WERI-Rb-1 (cell line): ENCODE measurements at regions not wholly inside any gene's neighbourhood (a gene's known extent, or its start where the extent isn't known, plus 50 kb on each side); places are given as distances from the start of the nearest gene placed in this dataset.

ENCODE experiments used
- DNase-seq: peaks from one replicate; pipeline ENCODE4 v3.0.0-alpha.2; 2020
- H3K27ac ChIP-seq: fragments of 250-450 bp; sonication (Bioruptor Pico); 2 replicates; pipeline ENCODE4 v1.5.1; 2020; ENCODE audit warnings: mild to moderate bottlenecking, moderate library complexity
- H3K27me3 ChIP-seq: fragments of 250-450 bp; sonication (Bioruptor Pico); 2 replicates; pipeline ENCODE4 v1.5.1; 2021; ENCODE audit warnings: mild to moderate bottlenecking, low read depth, moderate library complexity; ENCODE audit not compliant: insufficient read depth, severe bottlenecking
- H3K36me3 ChIP-seq: fragments of 250-450 bp; sonication (Bioruptor Pico); 2 replicates; pipeline ENCODE4 v1.5.1; 2020; ENCODE audit warnings: mild to moderate bottlenecking, moderate library complexity
- H3K4me3 ChIP-seq: 2 replicates; pipeline ENCODE4 v1.5.1; 2011; ENCODE audit warnings: low read depth, mild to moderate bottlenecking, control low read depth, low read length
- H3K9me3 ChIP-seq: fragments of 250-450 bp; sonication (Bioruptor Pico); 2 replicates; pipeline ENCODE4 v1.5.1; 2021; ENCODE audit warnings: mild to moderate bottlenecking, moderate library complexity; ENCODE audit not compliant: severe bottlenecking
- TF ChIP-seq, protein P1 (sequence below): IDR thresholded peaks from 2 replicates; pipeline ENCODE4 v1.5.1; 2011; ENCODE audit warnings: low read depth, mild to moderate bottlenecking, control low read depth, inconsistent platforms, low read length

DNA sequence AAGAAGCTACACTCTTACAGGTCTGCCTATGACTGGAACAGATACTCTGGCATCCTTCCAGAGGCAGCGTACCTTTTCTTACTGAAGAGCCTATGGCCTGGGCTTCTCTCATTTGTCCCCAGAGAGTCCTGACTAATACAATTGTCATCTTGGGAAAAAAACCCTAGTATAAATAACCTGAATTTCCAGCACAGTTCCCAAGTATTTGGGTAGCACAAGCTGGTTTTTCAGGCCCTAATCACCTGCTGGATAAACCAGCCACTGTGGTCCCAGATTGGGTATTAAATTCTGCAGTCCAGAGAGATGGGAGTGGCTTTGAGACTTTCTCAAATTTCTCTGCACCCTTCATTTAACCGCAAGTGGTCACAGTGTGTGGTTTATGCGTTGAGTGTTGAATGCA is 186.8 kb upstream of the NEBL start:
- no peak for DNase-seq
- Histone ChIP-seq H3K27me3 (no peaks in the 10 kb centered on the region), H3K36me3 (no peaks in the 10 kb centered on the region), H3K4me3 (no peak overlapping the region), H3K9me3 (no peaks in the 10 kb centered on the region), H3K27ac (no peak overlapping the region)
- TF ChIP-seq, protein P1, sequence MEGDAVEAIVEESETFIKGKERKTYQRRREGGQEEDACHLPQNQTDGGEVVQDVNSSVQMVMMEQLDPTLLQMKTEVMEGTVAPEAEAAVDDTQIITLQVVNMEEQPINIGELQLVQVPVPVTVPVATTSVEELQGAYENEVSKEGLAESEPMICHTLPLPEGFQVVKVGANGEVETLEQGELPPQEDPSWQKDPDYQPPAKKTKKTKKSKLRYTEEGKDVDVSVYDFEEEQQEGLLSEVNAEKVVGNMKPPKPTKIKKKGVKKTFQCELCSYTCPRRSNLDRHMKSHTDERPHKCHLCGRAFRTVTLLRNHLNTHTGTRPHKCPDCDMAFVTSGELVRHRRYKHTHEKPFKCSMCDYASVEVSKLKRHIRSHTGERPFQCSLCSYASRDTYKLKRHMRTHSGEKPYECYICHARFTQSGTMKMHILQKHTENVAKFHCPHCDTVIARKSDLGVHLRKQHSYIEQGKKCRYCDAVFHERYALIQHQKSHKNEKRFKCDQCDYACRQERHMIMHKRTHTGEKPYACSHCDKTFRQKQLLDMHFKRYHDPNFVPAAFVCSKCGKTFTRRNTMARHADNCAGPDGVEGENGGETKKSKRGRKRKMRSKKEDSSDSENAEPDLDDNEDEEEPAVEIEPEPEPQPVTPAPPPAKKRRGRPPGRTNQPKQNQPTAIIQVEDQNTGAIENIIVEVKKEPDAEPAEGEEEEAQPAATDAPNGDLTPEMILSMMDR: no peak

DNA sequence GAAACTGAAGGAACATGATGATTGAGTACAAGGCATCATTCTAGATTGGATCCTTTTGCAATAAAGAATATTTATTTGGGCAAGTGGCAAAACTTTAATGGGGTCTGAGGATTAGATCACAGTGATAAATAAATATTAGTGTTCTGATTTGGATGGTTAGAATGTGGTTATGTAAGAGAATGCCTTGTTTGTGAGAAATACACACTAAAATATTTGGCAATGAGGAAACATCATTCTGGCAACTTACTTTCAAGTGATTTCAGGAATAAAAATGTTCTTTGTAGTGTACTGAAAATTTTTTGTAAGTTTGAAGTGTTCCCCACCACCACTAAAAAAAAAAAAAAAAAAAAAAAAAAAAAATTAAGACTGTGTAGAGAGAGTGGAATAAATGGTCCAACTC is 185.1 kb upstream of the NEBL start:
- no peaks in the 10 kb centered on the region for H3K27me3 ChIP-seq
- no peak overlapping the region for H3K4me3 ChIP-seq
- TF ChIP-seq, protein P1: no peak
- no peak overlapping the region for H3K27ac ChIP-seq
- H3K36me3 ChIP-seq: no peaks in the 10 kb centered on the region
- H3K9me3 ChIP-seq: no peaks in the 10 kb centered on the region
- DNase-seq: no peak

DNA sequence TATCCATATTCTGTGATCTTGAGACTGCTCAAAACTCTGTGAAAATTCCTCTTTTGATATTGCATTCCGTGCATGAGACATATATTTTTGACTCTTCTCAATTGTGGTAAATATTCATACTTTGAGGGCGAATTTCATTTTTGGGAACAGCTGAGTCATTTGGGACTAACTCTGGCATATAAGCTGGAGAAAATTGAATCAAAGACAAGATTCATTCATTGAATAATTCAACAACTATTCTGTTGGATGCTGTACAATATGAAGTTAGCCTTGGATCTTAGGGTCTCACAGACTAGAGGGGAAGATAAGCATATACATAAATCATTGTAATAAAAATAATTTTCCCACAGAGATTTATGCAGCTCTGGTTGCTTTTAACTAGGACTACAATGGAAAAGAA is 183.2 kb upstream of the NEBL start:
- H3K9me3 ChIP-seq: no peaks in the 10 kb centered on the region
- H3K27me3 ChIP-seq: no peaks in the 10 kb centered on the region
- TF ChIP-seq, protein P1: no peak
- no peak for DNase-seq
- no peak overlapping the region for H3K4me3 ChIP-seq
- H3K27ac ChIP-seq: no peak overlapping the region
- no peaks in the 10 kb centered on the region for H3K36me3 ChIP-seq

DNA sequence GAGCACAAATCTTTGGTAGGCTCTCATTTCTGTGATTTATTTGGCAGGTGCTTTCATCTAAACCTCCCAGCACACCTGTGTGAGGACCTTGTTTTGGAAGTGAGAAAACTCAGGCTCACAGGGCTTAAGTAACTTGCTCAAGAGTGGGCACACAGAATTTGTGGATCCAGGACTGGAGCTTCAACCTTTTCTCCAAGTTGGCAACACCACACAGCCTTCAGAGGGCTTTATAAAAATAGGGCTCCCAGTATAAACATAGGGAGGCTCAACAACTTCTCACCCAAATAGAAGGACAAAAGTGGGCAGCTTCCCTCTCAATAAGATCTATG is 182.2 kb upstream of the NEBL start:
- no peaks in the 10 kb centered on the region for H3K36me3 ChIP-seq
- no peaks in the 10 kb centered on the region for H3K9me3 ChIP-seq
- no peak for DNase-seq
- no peaks in the 10 kb centered on the region for H3K27me3 ChIP-seq
- TF ChIP-seq, protein P1: no peak
- H3K4me3 ChIP-seq: no peak overlapping the region
- H3K27ac ChIP-seq: no peak overlapping the region

DNA sequence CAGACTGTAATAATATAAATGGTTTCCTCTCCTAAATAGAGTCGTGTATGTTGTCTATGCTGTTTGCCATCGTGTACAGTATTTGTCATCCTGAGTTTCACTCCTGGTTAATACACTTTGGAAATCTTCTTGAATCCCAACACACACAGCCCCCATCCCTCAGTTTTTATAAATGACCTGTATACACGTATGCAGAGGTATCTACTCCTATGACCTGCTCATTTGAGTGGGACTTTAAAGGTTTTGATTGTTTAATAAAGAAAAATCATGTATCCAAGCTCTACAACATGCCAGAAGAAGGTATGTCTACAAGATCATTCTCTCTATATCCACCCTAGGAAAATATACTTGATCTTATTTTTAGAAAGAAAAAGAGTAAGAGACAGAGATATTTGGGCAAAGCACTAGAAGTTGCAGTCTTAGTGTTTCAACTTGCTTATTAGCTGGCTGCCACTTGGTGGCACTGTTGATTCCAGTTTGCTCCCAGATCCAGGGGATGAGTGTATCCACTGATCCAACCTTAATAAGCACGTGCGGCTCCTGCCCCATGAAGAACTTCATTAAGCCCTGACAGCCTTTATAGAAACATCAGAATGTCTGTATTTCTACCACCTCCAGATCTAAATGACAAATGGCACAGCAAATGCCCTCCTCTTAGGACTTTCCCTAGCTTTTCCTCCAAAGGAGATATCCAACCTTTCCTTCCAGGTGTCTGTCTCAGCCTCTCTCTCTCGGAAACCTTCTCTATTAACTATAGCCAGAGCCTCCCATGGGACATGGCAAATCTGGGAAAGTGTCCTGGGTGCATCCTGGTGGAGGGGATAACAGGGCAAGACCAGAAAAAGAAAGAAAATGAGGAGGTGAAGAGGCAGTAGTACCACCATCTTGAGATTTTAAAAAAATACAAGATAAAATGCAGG is 181.6 kb upstream of the NEBL start:
- no peak overlapping the region for H3K27ac ChIP-seq
- DNase-seq: peak; percentile 50
- H3K36me3 ChIP-seq: no peaks in the 10 kb centered on the region
- TF ChIP-seq, protein P1: peak; percentile 60
- no peak overlapping the region for H3K4me3 ChIP-seq
- no peaks in the 10 kb centered on the region for H3K27me3 ChIP-seq
- no peaks in the 10 kb centered on the region for H3K9me3 ChIP-seq

DNA sequence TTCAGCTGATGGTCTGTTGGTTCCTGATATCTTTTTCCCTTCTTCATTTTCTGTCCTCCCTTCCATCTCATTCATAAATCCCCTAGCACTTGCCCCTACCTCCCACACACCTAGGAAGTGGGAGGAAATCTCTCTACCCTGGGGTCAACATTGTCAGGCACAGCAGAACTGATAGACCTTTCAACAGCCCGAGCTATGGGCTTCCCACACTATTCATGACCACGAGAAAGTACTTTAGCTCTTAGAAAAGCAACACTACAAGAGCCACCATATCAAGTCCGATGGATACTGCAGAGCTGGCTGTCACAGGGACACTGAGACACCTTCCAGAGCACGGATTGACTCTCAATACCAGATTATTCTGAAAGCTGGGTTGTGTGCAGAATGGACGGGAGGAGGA is 180.6 kb upstream of the NEBL start:
- H3K27ac ChIP-seq: no peak overlapping the region
- no peaks in the 10 kb centered on the region for H3K27me3 ChIP-seq
- no peaks in the 10 kb centered on the region for H3K36me3 ChIP-seq
- no peaks in the 10 kb centered on the region for H3K9me3 ChIP-seq
- no peak for DNase-seq
- no peak overlapping the region for H3K4me3 ChIP-seq
- TF ChIP-seq, protein P1: no peak
